K562 (cell line): ENCODE measurements at regions not wholly inside any gene's neighbourhood (a gene's known extent, or its start where the extent isn't known, plus 50 kb on each side); places are given as distances from the start of the nearest gene placed in this dataset.

ENCODE experiments used
- ATAC-seq: fragments of 200-7000 bp; cut with Tn5 transposase; 3 replicates; pipeline ENCODE4 v1.9.1; 2020; ENCODE audit warnings: moderate library complexity
- BruUV-seq: library from RNA; stranded (reverse); fragments of 400-500 nt; replicated peaks from 2 replicates; lab custom pipeline; 2021; lab: Mats Ljungman, UMichigan
- CTCF ChIA-PET: fragments of 300-600 bp; formaldehyde crosslinking; extraction: SDS; loops from one replicate; lab custom pipeline; 2021; ENCODE audit warnings: low intra/inter-chr PET ratio; lab: Yijun Ruan, JAX
- POLR2A ChIA-PET: fragments of 300-600, 350-650 bp; sonication (Branson Sonifier 250); formaldehyde crosslinking; extraction: SDS; loops from one replicate; lab custom pipeline; 2021; ENCODE audit warnings: antibody characterized with exemption, inconsistent platforms; lab: Yijun Ruan, JAX
- DNase-seq, 4 experiments: peaks; one replicate each; pipeline versions ENCODE4 v3.0.0 to v3.0.0-alpha.2; 2011 to 2018; ENCODE audit warnings: low spot score in 3 of 4, mixed read lengths in 3 of 4; ENCODE audit errors: extremely low read depth in 1 of 4
- FAIRE-seq: peaks from 2 replicates; lab custom pipeline; 2011; peaks lifted over from hg19 to GRCh38; lab: Jason Lieb, UNC
- H2AFZ ChIP-seq: 2 replicates; pipeline ENCODE4 v1.6.0; 2011; ENCODE audit warnings: low read depth, low read length, control low read depth, inconsistent platforms
- H3K27ac ChIP-seq: fragments of 200-600 bp; 3 replicates; pipeline ENCODE4 v1.8.0; 2011; ENCODE audit warnings: low read depth, mild to moderate bottlenecking, control low read depth, inconsistent platforms, low read length, moderate library complexity, mixed read lengths; ENCODE audit errors: extremely low read depth
- H3K27me3 ChIP-seq, 2 experiments: fragments of 300-600 bp in 1 of 2; 2 replicates in 1 of 2; 3 replicates in 1 of 2; pipeline versions ENCODE4 v1.6.0 to v1.8.0; 2011; ENCODE audit warnings: inconsistent platforms in 2 of 2, low read length in 2 of 2, mild to moderate bottlenecking in 1 of 2, mixed read lengths in 1 of 2, moderate library complexity in 1 of 2; ENCODE audit not compliant: control insufficient read depth in 2 of 2, insufficient read depth in 2 of 2
- H3K36me3 ChIP-seq: fragments of 300-600 bp; 3 replicates; pipeline ENCODE4 v1.8.0; 2011; ENCODE audit warnings: mild to moderate bottlenecking, low read length, inconsistent platforms; ENCODE audit not compliant: control insufficient read depth, insufficient read depth
- H3K4me1 ChIP-seq, 2 experiments: fragments of 200-600 bp in 1 of 2; replicated peaks in 1 of 2; 2 replicates in 1 of 2; 3 replicates in 1 of 2; pipeline versions ENCODE4 v1.5.1 to v1.8.0; 2011; ENCODE audit warnings: inconsistent platforms in 2 of 2, low read length in 2 of 2, mild to moderate bottlenecking in 1 of 2, mixed read lengths in 1 of 2, moderate library complexity in 1 of 2; ENCODE audit not compliant: control insufficient read depth in 2 of 2, insufficient read depth in 2 of 2
- H3K4me2 ChIP-seq: 2 replicates; pipeline ENCODE4 v1.6.1; 2011; ENCODE audit warnings: low read length, control low read depth, inconsistent platforms, mixed read lengths; ENCODE audit not compliant: insufficient read depth
- H3K4me3 ChIP-seq: fragments of 200-600 bp; sonication (generic), shearing (Covaris generic); 2 replicates; pipeline ENCODE4 v1.5.1; 2016; ENCODE audit warnings: control low read depth, inconsistent platforms
- H3K79me2 ChIP-seq: fragments of 200-600 bp; 3 replicates; pipeline ENCODE4 v1.8.0; 2011; ENCODE audit warnings: low read length, inconsistent platforms; ENCODE audit not compliant: control insufficient read depth, insufficient read depth
- H3K9ac ChIP-seq, 2 experiments: 2 replicates each; pipeline versions ENCODE4 v1.6.0 to v1.6.1; 2011; ENCODE audit warnings: low read depth in 2 of 2, low read length in 2 of 2, control low read depth in 1 of 2, inconsistent platforms in 1 of 2, mild to moderate bottlenecking in 1 of 2, mixed read lengths in 1 of 2; ENCODE audit not compliant: insufficient read depth in 1 of 2
- H3K9me1 ChIP-seq: one replicate; pipeline ENCODE4 v1.6.0; 2011; ENCODE audit warnings: inconsistent platforms, mild to moderate bottlenecking, low read length, moderate library complexity; ENCODE audit not compliant: control insufficient read depth, insufficient read depth
- H3K9me3 ChIP-seq: replicated peaks from 2 replicates; pipeline ENCODE4 v1.5.1; 2011; ENCODE audit warnings: low read depth, low read length, inconsistent platforms; ENCODE audit not compliant: control insufficient read depth, insufficient read depth
- H4K20me1 ChIP-seq: replicated peaks from 2 replicates; pipeline ENCODE4 v1.6.1; 2011; ENCODE audit warnings: low read length, inconsistent platforms, mixed read lengths; ENCODE audit not compliant: control insufficient read depth, insufficient read depth
- ARHGAP35 ChIP-seq: fragments of 450-650 bp; IDR thresholded peaks from 2 replicates; pipeline ENCODE4 v1.6.1; 2018; ENCODE audit not compliant: partially characterized antibody
- FOXJ2 ChIP-seq: fragments of 200-800 bp; sonication (Bioruptor generic); IDR thresholded peaks from 2 replicates; pipeline ENCODE4 v1.6.1; 2016; ENCODE audit warnings: missing genetic modification characterization, missing compliant biosample characterization
- HDGF ChIP-seq: fragments of 450-650 bp; IDR thresholded peaks from 2 replicates; pipeline ENCODE4 v1.6.1; 2016
- KDM2B ChIP-seq: fragments of 250-450 bp; sonication (Bioruptor Pico); IDR thresholded peaks from 2 replicates; pipeline ENCODE4 v1.8.0; 2021; ENCODE audit warnings: mild to moderate bottlenecking, moderate library complexity
- RBFOX2 ChIP-seq: fragments of 200-400 bp; formaldehyde crosslinking; IDR thresholded peaks from 2 replicates; pipeline ENCODE4 v1.6.1; 2017; ENCODE audit warnings: low read depth, mild to moderate bottlenecking, low read length, moderate library complexity
- RNF2 ChIP-seq: sonication (generic); IDR thresholded peaks from 2 replicates; pipeline ENCODE4 v1.6.1; 2016
- RUNX1 ChIP-seq: sonication (generic); IDR thresholded peaks from 2 replicates; pipeline ENCODE4 v1.6.1; 2016; ENCODE audit warnings: antibody characterized with exemption, low read depth
- STAG1 ChIP-seq: sonication (generic); formaldehyde crosslinking; IDR thresholded peaks from 2 replicates; pipeline ENCODE4 v1.5.0; 2020; ENCODE audit warnings: missing genetic modification reagents, borderline replicate concordance
- ZEB2 ChIP-seq: fragments of 450-650 bp; IDR thresholded peaks from 2 replicates; pipeline ENCODE4 v1.6.1; 2016
- ZNF184 ChIP-seq: sonication (generic); formaldehyde crosslinking; IDR thresholded peaks from 2 replicates; pipeline ENCODE4 v1.5.0; 2020; ENCODE audit warnings: missing genetic modification reagents
- ZNF217 ChIP-seq: sonication (generic); formaldehyde crosslinking; IDR thresholded peaks from 2 replicates; pipeline ENCODE4 v1.8.0; 2022; ENCODE audit warnings: mild to moderate bottlenecking, missing genetic modification reagents
- ZNF311 ChIP-seq: fragments of 250-450 bp; sonication (Bioruptor Pico); IDR thresholded peaks from 2 replicates; pipeline ENCODE4 v1.4.0; 2020; ENCODE audit warnings: mild to moderate bottlenecking, moderate library complexity
- ZNF766 ChIP-seq: fragments of 200-800 bp; sonication (Bioruptor generic); conservative IDR thresholded peaks from 2 replicates; pipeline ENCODE4 v1.6.1; 2016; ENCODE audit warnings: missing genetic modification characterization, missing compliant biosample characterization
- WGBS: fragments of 100-300 bp; shearing (Covaris generic); methylation state at CpG from one replicate; pipeline ENCODE4 v1.1.6; 2016; ENCODE audit warnings: low coverage, mixed read lengths; ENCODE audit not compliant: insufficient coverage; ENCODE audit errors: missing lambda C conversion rate; 5-methylcytosine and 5-hydroxymethylcytosine counted together
- in situ Hi-C: fragments of 300-500 bp; cut with MboI; formaldehyde crosslinking; loops from 4 replicates; pipeline ENCODE4 v1.15.0; 2018; ENCODE audit warnings: inconsistent platforms, mixed read lengths
- intact Hi-C: fragments of 100-400 bp; cut with micrococcal nuclease; formaldehyde crosslinking; loops from 2 replicates; pipeline ENCODE4 v1.14.2; 2022
- TF ChIP-seq, protein P1 (sequence below): fragments of 450-650 bp; IDR thresholded peaks from 2 replicates; pipeline ENCODE4 v1.6.1; 2016; ENCODE audit warnings: missing biosample characterization, missing genetic modification characterization
- TF ChIP-seq, protein P2 (sequence below), 2 experiments: IDR thresholded peaks; 2 replicates each; pipeline ENCODE4 v1.6.1; 2012; ENCODE audit warnings: improper control_type of control experiment in 2 of 2, low read depth in 2 of 2, low read length in 2 of 2, borderline replicate concordance in 1 of 2

DNA sequence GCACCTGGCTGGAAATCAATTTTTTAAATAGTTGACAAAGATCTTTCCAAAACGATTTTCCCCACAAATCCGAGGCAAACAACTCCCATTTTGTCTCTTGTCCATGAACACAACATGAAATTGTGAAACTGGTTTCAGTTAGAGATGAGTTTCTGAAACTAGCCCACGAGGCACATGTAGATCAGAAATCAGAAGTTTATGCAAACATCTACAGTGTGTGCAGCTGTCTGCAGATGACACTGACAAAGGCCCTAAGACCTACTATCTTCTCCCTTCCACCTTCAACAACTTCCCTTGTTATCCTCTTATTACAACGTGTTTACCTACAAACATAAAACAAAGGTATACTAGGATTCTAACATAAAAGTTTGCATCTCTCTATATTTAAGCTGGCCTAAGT is 183.3 kb downstream of the DIRAS2 start (continued):
- TF ChIP-seq, protein P1, sequence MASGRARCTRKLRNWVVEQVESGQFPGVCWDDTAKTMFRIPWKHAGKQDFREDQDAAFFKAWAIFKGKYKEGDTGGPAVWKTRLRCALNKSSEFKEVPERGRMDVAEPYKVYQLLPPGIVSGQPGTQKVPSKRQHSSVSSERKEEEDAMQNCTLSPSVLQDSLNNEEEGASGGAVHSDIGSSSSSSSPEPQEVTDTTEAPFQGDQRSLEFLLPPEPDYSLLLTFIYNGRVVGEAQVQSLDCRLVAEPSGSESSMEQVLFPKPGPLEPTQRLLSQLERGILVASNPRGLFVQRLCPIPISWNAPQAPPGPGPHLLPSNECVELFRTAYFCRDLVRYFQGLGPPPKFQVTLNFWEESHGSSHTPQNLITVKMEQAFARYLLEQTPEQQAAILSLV, result no peak
- TF ChIP-seq RUNX1 (no peak), ZNF184 (no peak)

DNA sequence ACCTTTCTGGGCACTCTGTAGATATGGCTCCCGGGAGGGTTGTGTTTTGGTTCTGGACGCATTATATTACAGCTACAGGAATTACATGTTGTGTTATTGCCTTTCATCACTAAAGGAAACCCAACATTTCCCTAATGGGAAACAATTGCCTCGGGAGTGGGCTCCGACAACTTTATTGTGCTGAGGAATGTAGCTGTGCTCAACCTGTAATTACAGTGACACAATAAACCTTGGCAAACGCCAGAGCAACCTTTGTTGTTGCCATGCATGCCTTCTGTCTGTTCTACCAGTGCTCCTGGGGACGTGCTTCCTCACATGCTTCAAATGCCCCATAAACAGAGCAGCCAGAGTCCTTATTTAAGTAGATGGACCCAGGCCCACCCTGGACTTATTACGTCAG is 182.4 kb downstream of the DIRAS2 start:
- H3K79me2 ChIP-seq, result no peaks in the 10 kb centered on the region
- H3K27ac ChIP-seq, result no peak overlapping the region
- no peaks in the 10 kb centered on the region for H3K9me3 ChIP-seq
- DNase-seq (no peak), FAIRE-seq (no peak), ATAC-seq (no peak)
- in situ Hi-C loops, result no loop called here
- whole genome bisulfite sequencing, result 1% methylated on average over 7 of the region's 7 CpGs
- no peaks in the 10 kb centered on the region for H4K20me1 ChIP-seq
- H3K4me2 ChIP-seq, result no peak overlapping the region
- H3K9me1 ChIP-seq, result no peaks in the 10 kb centered on the region
- no peaks in the 10 kb centered on the region for H3K27me3 ChIP-seq
- no TSS peak for BruUV-seq
- intact Hi-C loops, result no loop called here
- POLR2A ChIA-PET, result no interaction called here
- H3K4me1 ChIP-seq, result no peaks in the 10 kb centered on the region
- no peaks in the 10 kb centered on the region for H3K36me3 ChIP-seq
- TF ChIP-seq ZNF217 (CRISPR knock-in tag), result no peak
- CTCF ChIA-PET, result no interaction called here
- H3K4me3 ChIP-seq, result no peak overlapping the region
- no peak overlapping the region for H3K9ac ChIP-seq
- no peak overlapping the region for H2AFZ ChIP-seq

DNA sequence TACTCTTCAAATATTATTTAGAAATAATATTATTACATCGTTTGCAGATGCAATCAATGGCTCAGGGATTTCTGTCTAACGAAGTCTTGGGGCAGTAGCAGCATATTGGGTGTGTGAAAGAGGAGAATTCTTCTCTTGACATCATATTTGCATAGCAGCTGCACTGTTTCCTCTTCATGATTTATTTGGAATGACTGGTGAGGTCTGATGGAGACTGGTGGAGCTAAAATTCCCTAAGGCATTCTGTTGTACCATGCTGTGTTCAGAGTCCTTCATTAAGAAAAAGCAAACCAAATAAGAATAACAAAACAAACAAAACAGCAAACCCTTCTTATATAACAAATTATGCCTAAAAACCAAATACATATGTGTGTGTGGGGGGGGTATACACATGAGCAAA is 177.6 kb downstream of the DIRAS2 start:
- no peaks in the 10 kb centered on the region for H3K79me2 ChIP-seq
- CTCF ChIA-PET, result no interaction called here
- H3K4me2 ChIP-seq, result no peak overlapping the region
- DNase-seq (no peak), FAIRE-seq (no peak), ATAC-seq (no peak)
- no peaks in the 10 kb centered on the region for H4K20me1 ChIP-seq
- no peaks in the 10 kb centered on the region for H3K9me3 ChIP-seq
- no TSS peak for BruUV-seq
- no peak overlapping the region for H3K9ac ChIP-seq
- in situ Hi-C loops (no loop called here), intact Hi-C loops (no loop called here)
- H3K4me3 ChIP-seq, result no peak overlapping the region
- no peaks in the 10 kb centered on the region for H3K4me1 ChIP-seq
- POLR2A ChIA-PET, result no interaction called here
- H3K36me3 ChIP-seq, result no peaks in the 10 kb centered on the region
- no peaks in the 10 kb centered on the region for H3K9me1 ChIP-seq
- 0% methylated on average over 2 of the region's 2 CpGs for WGBS
- H3K27ac ChIP-seq, result no peak overlapping the region
- no peak overlapping the region for H2AFZ ChIP-seq
- no peaks in the 10 kb centered on the region for H3K27me3 ChIP-seq
- TF ChIP-seq, protein P2, sequence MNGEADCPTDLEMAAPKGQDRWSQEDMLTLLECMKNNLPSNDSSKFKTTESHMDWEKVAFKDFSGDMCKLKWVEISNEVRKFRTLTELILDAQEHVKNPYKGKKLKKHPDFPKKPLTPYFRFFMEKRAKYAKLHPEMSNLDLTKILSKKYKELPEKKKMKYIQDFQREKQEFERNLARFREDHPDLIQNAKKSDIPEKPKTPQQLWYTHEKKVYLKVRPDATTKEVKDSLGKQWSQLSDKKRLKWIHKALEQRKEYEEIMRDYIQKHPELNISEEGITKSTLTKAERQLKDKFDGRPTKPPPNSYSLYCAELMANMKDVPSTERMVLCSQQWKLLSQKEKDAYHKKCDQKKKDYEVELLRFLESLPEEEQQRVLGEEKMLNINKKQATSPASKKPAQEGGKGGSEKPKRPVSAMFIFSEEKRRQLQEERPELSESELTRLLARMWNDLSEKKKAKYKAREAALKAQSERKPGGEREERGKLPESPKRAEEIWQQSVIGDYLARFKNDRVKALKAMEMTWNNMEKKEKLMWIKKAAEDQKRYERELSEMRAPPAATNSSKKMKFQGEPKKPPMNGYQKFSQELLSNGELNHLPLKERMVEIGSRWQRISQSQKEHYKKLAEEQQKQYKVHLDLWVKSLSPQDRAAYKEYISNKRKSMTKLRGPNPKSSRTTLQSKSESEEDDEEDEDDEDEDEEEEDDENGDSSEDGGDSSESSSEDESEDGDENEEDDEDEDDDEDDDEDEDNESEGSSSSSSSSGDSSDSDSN (IDR thresholded peaks at IDR 0.05; ENCODE audit: borderline replicate concordance in 1 of 2, low read depth in 2 of 2, low read length in 2 of 2), result no peak
- TF ChIP-seq FOXJ2 (tag) (no peak), ZNF311 (CRISPR knock-in tag) (no peak), RNF2 (no peak), STAG1 (no peak), HDGF (no peak), KDM2B (CRISPR knock-in tag) (no peak), ARHGAP35 (no peak), RBFOX2 (no peak), ZNF766 (no peak), ZEB2 (no peak)
